Fibroblast of skin of right biceps (primary cell): ENCODE measurements at regions not wholly inside any gene's neighbourhood (a gene's known extent, or its start where the extent isn't known, plus 50 kb on each side); places are given as distances from the start of the nearest gene placed in this dataset.
A peak's percentile ranks its signal among the peaks of the same experiment; 100 is the strongest.
"Not testable (repeated sequence)": the region's sequence is repeated elsewhere in the genome, so short reads cannot be mapped to it uniquely, and the experiment has no call there.

Source experiments
- DNase-seq: peaks from one replicate; pipeline ENCODE4 v3.0.0-alpha.2; 2013

- DNase-seq = no peak
Observed at GRCh38 chr5:91954136-91954535, 571.0 kb upstream of the ARRDC3 start.

DNA sequence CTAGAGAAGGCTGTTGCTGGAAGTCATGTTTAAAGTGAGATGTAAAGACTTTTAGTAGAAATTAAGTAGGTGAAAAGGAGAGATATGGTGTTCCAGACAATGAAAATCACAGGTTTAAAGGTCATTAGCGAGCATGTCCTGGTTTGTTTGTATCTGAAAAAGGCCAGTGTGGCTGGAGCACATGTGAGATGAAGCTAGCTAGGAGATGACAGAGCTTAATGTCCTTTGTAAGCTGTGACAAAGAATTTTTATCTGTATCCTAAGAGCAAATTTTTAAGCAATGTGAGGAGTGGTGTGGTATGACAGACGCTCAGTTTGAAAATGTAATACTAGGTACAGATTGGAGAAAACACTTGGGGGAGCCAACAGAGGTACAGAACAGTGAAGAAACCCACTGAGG lies 567.2 kb upstream of the ARRDC3 start:
- DNase-seq = no peak

GRCh38 chr5:91946870-91947269 lies 563.8 kb upstream of the ARRDC3 start:
- DNase-seq = no peak

- no peak for DNase-seq
Observed at GRCh38 chr5:91941588-91941987, 558.5 kb upstream of the ARRDC3 start.

DNA sequence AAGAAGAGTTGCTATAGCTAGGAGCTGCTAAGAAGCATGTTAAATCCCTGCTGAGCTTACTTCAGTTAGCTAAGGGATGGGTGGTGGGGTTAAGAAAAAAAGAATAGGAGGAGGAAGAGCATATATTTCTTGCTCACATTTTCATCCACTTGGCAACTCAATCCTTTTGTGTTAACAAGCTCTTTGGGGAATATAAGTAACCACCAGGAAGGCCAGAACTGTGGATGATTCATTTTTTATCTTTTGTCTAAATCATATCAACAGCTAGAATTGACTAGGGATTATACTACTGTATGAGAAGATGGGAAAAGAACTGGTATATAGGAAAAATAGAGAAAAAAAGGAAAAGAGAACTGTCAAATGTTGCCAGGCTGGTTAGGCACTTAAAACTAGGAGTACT lies 555.3 kb upstream of the ARRDC3 start:
- DNase-seq = peak; percentile 71

- peak; percentile 6 for DNase-seq
Observed at GRCh38 chr5:91937121-91937520, 554.0 kb upstream of the ARRDC3 start.

DNA sequence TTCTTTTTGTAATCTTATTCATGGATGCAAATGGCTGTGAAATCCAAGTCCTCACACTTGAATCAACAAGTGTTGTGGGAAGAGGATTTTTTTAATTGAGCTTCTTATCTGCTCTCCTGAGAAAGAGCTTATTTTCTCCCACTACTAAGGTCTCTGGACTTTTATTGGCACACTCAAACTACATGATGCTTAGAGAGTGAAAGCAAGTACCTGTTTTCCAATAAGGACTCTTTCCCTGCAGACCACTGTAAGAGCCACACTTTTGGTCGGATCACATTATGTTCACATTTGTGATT lies 546.4 kb upstream of the ARRDC3 start:
- DNase-seq = no peak

DNA sequence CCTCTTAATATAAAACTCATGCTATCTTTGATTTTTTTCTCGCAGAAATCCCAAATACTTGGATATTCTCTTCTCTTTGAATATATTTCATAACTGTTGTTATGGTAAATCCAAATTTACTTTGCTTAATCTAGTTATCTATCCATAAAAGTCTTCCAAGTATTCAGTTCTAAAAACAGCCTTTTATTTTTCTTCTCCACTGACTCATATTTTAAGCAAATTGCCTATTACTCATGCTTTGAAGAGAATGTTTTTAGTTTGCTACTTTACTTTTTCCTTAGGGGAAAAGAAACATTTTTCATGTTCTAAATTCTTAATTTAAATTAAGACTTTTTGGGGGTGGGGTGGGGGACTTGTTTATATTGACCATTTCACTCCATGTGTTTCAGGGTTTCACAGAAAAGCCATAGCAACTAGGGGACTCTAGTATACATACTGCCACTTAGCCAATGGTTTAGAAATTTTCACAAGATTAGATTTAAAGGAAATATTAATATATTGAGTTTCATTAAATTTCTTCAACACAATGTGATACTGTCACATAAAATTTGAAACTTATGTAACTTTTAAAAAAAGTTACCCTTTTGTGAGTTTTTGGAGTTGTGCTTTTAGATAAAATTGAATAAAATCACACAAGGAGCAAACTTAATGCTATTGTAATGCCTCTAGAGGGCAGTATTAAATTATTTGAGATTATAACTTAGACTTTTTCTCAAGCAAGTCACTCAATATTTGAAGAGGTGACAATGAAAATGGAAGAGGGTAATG lies 545.8 kb upstream of the ARRDC3 start:
- DNase-seq = peak; percentile 28

GRCh38 chr5:91927439-91927838 lies 544.3 kb upstream of the ARRDC3 start:
- no peak for DNase-seq

- DNase-seq = no peak
Observed at GRCh38 chr5:91925249-91925648, 542.1 kb upstream of the ARRDC3 start.

GRCh38 chr5:91917037-91917814 lies 534.1 kb upstream of the ARRDC3 start:
- not testable (repeated sequence) for DNase-seq

DNA sequence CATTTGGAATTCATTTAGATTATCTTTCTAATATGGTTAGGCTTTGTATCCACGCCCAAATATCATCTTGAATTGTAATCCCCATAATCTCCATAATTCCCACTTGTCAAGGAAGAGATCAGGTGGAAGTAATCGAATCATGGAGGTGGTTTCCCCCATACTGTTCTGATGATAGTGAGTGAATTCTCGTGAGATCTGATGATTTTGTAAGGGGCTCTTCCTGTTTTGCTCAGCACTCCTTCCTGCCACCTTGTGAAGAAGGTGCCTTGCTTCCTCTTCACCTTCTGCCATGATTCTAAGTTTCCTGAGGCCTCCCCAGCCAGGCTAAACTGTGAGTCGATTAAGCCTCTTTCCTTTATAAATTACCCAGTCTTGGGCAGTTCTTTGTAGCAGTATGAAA lies 527.5 kb upstream of the ARRDC3 start:
- no peak for DNase-seq

DNA sequence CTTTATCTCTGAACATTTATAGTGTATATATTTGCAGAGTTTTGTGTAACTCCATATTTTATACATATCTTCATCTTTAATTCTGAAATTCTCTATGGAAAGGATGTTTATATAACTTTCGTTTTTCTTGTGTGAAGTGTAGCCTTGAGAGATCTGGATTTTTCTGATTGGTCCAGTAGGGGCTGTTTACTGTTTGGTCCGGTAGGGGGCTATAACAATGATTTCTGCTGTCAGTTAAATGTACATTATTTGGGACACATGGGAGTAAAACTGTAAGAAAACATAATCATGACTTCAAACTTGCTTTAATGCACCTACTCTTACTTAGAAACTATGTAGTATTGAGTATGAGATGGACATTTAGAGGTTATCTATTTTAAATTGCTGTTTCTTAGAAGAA lies 527.1 kb upstream of the ARRDC3 start:
- no peak for DNase-seq

- DNase-seq = no peak
Observed at GRCh38 chr5:91906494-91906893, 523.4 kb upstream of the ARRDC3 start.

DNA sequence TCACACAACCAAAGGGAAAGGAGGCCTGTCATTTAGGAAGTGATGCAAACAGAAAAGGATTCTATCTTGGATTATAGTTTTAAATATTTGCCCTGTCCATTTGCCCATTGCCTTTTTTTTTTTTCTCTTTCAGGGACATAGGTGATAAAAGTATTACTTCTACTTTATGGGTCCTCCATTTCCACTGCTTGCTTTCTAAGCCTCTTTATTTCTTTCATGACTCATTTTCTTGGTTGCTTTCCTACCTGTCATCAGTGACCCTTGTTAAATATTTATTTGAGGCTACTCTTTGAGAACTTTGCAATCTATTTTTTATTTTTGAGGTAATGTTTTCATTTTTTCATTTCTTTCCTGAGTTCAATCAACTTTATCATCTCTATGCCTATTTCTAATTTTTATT lies 522.9 kb upstream of the ARRDC3 start:
- no peak for DNase-seq

GRCh38 chr5:91898898-91899297 lies 515.8 kb upstream of the ARRDC3 start:
- DNase-seq = no peak

- DNase-seq = no peak
Observed at GRCh38 chr5:91898019-91898418, 514.9 kb upstream of the ARRDC3 start.

DNA sequence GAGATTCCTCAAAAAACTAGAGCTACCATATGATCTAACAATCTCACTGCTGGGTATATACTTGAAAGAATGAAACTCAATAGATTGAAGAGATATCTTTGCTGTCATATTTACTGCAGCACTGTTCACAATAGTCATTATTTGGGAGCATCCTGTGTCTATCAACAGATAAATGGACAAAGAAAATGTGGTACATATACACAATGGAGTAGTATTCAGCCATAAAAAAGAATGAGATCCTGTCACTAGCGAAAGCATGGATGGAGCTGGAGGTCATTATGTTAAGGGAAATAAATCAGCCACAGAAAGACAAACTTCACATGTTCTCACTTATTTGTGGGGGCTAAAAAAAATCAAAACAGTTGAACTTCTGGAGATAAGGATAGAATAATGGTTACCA lies 505.7 kb upstream of the ARRDC3 start:
- no peak for DNase-seq

DNA sequence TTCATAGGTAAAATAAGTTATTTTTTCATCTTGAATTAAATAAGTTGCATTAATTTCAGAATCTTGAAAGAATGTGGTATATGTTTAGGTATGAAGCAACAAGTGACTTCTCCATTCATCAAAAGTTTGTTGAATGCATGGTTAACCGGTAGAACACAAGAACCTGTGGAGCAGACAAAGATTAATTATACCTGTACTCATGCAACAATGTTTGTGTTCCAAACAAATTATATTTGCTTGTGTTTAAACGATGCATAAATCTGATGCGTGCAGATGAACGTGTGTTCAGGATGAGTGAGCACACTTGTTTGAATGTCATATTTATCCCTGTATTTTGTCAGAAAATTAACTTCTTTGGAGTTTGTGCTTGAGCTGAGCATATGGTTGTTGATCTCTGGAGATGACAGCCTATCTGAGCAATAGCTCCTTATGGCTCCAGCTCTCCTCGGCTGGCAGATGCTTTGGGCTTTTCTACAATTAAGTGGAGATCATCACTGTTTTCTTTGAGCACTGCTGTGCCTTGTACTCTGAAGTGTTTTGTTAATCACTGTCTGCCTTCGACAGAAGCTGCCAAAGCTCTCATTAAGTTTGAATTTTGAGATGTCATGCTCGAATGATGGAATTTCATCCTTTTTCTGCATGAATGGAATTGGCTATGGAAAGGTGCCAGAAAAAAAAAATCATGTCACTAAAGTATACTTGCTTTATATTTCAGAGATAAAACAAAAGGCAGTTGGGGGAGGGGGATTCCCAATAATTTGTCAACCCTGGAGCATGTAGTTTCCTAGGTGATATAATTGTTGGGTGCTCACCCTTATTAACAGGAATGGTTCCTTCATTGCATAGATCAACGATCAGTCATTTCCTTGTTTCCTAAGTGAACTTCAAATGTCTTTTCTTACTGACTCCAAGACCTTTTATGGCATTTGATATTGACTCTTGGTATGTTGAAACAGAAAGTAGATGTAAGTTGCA lies 502.5 kb upstream of the ARRDC3 start:
- DNase-seq = peak; percentile 43

GRCh38 chr5:91884036-91884435 lies 500.9 kb upstream of the ARRDC3 start:
- no peak for DNase-seq

DNA sequence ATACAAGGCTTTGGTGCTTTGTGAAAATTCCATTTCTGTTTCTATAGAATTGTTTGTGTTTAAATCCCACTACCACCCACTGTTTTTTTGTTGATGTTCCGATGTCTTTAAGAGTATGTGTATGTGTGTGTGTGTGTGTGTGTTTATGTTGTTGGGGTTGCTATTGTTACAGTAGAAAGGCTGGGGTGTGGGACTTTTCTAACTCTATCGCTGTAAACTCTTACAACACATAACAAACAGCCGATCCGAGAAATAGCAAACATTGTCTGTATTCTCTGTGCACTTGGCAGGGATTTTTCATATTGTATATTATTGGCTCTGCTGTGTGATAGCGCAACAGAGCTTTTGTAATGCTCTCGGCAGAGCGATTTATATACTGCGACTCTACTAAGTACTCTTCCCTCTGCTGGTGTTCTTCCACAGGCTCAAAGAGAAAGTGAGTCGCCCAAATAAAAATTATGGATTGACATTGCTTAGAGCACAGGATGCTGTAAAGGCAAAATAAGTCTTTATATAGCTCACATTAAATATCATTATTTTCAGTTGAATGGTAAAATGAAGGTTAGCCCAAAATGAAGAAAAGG lies 492.2 kb upstream of the ARRDC3 start:
- DNase-seq = no peak

DNA sequence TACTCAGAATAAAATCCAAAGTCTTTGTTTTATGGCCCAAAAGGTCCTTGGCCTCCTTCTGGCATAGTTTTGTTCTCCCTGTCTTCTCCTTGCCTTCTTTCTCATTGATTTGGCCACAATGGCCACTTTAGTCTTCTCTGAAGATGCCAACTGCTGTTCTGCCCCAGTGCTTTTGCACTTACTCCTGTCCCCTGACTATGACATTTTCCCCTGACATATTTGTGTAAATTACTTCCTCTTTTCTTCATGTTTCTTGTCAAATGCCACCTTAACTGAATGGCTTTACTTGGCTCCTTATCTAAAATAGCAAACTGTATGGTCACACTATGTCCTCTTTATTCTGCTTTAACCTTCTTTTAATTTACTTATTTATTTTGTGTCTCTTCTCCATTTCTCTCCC lies 484.7 kb upstream of the ARRDC3 start:
- no peak for DNase-seq

- DNase-seq = no peak
Observed at GRCh38 chr5:91865915-91866314, 482.8 kb upstream of the ARRDC3 start.
